ENCODE measurements at regions not wholly inside any gene's neighbourhood (a gene's known extent, or its start where the extent isn't known, plus 50 kb on each side); places are given as distances from the start of the nearest gene placed in this dataset.
"Not testable (repeated sequence)": the region's sequence is repeated elsewhere in the genome, so short reads cannot be mapped to it uniquely, and the experiment has no call there.

DNA sequence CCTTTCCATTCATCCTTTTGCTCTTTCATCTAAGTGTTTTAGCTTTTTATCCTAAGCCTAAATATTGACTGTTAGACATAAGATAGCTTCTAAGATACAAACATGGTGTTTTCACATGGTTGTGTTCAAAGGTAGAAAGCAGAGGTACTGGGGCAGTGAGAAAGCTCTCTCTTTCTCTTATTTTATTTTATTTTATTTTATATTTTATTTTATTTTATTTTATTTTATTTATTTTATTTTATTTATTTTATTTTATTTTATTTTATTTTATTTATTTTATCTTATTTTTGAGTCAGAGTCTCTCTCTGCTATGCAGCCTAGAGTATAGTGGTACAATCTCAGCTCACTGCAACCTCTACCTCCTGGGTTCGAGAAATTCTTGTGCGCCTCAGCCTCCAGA, 287.2 kb downstream of the IKZF2 start:
- no peak for DNase-seq (ENCODE audit: low read depth)

DNA sequence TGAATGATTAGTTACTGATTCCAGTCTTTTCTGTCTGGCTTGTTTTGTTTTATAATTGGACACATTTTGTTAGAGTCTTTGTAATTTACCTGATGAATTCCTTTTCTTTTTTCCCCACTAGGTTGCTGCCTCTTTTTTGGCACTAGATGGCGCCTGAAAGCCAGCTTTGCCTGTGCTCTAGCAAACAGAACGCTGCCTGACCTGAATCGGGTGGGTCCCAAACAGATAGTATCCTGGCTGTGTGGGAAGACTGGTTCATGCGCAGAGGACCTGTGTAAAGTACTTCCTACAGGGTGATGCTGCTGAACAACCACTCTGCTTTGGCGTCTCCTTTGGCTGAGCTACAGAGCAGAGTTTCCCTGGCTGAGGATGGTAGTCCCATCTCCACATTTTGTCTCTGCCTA, 288.2 kb downstream of the IKZF2 start:
- no peak for DNase-seq (ENCODE audit: low read depth)

DNA sequence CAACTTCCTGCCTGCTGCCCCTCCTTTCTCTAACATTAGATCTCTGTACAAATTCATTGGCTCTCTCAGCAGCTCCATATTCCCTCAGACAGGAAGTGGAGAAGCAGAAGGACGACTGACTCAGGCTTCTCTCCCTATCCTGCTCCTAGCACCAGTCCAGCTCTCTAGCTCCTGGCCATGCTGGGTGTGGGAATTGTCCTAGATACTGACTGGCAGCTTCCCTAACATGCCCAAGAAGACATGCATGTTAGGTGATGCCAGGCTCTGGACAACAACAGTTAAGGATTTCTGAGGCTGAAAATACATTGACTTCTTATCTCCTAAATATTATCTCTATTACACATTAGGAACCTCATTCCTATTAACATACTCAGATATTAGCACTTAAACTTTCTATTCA, 292.9 kb downstream of the IKZF2 start:
- DNase-seq (ENCODE audit: low read depth) = no peak

DNA sequence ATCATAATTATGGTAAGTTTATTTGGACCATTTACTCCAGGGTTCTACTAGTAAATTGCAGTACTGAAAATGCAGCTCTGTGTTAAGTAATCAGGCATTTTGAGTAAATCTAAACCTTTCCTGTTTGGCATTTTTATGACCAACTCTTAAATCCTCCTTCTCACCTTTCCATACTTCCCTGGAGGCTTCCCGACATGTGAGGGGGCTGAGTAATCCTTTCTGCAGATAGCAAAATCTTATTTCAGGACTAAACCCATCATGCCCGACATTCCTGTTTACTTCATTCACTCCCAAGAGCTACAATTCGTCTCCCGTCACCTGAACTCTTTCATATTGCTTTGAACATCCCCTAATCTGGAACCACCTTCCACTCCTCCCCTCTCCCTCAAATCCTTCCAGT, 296.6 kb downstream of the IKZF2 start:
- no peak for DNase-seq (ENCODE audit: low read depth)

DNA sequence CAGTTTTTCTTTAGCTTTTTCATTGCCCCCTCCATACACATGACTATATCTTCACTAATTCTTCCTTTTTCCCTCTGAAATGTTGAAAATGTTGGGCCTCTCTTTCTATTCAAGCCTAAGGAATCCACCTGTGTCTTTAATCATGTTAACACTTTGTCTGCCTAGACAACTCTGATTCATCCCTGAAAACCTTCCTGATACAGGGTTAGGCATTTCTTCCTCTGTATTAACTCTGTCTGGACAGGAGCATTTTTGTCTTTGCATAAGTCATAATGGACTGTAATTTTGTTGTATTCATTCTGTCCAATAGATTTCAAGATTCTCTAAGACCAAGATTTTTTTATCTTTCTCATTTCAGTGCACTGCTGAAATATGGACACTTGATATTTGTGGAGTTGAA, 297.3 kb downstream of the IKZF2 start:
- no peak for DNase-seq (ENCODE audit: low read depth)

DNA sequence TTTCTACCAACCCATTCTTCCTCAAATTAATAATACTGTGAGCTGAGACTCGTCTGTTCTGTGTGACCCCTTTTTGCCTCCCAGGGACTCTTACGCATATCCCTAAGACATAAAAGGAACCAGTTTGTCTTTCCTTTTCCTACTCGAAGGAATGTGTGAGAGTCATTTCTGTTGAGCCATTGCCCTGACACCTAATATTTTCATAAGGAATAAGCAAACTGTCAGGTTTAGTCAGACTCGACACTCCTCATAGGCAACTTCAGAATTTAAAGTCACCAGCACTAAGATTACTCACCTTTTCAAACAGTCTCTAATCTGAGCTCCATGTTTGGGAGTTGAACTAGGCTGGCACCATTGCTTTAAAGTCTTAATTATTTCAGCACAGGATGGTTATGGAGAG, 305.5 kb downstream of the IKZF2 start:
- no peak for DNase-seq (ENCODE audit: low read depth)

DNA sequence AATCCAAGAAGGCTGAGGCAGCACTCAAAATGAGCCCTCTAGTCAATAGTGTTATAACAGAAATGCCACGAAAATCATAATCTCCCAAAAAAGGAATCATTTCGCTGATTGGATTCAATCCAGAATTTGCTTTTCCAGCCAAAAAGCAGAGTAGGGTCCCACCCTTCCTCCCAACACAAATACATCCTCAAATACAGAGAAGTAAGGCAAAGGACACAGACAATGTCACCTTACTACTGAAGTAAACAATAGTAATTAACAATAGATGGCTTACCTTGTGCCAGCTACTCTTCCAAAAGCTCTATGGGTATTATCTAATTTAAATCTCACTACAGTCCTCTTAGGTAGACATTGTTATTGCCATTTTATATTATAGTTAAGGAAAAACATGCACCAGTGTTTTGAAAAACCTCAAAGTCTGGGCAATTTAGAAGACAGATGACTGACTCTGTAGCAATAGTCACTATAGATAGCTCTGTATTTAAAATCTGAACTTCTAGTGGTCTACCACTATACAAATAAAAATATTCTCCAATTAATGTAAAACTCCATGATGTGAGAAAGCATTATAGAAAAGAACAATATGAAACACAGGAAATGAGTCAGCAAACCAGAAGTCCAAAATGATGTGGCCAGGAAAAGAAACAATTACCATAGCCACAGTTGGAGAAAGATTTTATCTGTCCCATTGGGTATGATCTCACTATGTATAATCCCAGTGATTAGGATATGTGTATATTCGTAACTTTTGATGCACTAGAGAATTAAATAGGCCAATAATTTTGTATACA, 305.0 kb upstream of the ERBB4 start:
- DNase-seq (ENCODE audit: low read depth) = no peak

DNA sequence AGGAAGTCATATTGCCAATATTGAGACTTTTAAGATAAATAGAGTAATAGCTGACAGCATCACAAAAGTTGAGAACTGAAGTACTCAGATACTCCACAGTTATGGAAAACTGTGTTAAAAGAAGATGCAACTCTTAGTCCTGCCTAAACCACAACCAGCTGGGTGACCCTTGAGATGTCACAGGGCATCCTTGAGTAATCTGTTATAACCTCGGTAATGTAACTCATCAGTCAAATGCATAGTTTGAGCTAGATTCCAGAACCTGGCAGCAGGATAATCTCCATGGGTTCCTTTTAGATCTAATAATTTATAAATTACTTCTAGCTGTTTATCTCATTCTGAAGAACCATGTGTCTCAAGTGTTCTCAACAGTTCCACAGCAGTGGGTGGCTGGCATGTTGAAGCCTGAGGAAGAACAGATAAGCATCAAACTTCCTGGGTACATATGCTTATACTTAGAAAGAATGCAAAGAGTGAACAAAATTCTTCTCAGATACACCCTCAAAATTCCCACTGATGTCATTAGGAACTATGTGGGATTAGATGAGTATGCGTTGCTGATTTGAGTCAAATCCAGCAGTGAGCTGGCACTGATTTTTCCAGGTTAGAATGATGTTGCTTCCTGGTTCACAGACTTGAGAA, 304.1 kb upstream of the ERBB4 start:
- DNase-seq (ENCODE audit: low read depth) = no peak

DNA sequence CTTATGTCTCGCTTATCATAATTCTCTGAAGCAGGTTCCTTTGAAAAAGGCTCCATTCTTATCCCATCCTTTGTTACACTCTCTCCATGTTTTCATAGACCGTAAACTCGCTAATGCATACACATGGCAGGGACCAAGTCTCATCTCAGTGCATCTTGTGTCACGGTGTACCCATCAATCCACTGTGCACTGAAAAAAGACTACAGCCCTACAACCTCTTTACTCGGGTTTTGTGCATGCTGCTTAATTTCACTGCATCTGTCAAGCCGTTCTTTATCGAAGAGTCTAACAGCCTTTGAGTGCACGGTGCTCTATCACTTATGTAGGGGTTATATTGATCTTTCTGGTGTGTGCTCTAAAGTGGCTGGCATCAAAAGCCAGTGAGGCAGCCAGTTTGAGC, 302.9 kb upstream of the ERBB4 start:
- DNase-seq (ENCODE audit: low read depth) = no peak

DNA sequence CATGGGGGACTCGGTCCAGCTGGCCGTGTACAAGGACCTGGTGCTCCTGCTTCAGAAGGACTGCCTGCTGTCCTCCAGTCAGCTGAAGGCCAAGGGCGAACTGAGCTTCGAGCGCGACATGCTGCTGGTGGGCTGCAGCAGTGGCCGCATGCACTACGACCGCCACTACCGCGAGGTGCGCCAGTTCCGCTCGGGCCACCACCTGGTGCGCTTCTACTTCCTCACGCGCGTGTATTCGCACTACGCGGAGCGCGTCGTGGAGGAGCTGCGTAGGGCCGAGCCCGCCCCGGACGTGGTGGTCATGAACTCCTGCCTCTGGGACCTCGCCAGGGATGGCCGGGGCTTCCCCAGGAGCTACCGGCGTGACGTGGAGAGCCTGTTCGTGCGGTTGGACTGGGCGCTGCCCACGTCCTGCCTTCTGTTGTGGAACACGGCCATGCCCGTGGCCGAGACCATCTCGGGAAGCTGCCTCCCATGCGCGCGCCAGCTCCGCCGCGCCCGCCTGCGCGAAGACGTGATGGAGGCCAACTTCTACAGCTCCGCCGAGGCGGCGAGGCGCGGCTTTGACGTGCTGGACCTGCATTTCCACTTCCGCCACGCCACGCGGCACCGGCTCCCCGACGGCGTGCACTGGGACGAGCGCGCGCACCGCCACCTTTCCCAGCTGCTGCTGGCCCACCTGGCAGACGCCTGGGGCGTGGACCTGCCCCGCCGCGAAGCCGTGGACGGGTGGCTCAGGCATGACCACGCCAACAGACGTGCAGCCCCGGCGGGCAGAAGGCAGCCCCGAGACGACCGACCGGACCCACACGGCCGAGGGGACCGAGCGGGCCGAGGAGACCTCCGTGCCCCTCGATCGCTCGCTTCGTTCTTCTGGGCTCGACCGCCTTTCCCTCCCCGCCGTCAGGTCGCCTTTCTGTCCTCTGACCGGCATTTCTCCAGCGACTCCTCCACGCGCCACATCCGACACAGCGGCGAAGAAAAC, 293.9 kb upstream of the ERBB4 start:
- DNase-seq (ENCODE audit: low read depth) = no peak

DNA sequence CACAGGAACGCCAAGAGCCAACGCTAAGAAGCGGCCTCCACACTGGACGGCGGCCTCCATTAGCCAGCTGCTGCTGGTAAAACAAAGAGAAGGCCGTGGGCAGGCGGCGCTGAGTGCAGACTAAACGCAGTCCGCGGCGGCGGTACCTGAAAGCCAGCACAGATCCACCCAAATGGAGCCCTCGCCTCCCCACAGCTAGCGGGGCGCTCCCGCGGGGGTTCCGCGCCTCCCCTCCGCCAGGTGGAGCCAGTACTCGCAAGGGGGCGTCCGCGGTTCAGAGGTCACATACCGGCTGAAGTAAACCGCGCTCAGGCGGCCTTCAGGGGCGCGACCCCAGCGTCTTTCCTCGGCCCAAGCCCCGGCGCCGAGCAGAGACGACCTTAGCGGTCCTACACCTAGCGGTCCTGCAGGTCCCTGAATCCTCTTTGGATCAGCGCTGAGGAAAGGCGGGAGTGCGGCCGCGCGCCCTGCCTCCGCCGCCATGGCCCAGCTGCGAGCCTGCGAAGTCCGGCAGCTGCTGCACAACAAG, 293.1 kb upstream of the ERBB4 start:
- DNase-seq (ENCODE audit: low read depth) = no peak

DNA sequence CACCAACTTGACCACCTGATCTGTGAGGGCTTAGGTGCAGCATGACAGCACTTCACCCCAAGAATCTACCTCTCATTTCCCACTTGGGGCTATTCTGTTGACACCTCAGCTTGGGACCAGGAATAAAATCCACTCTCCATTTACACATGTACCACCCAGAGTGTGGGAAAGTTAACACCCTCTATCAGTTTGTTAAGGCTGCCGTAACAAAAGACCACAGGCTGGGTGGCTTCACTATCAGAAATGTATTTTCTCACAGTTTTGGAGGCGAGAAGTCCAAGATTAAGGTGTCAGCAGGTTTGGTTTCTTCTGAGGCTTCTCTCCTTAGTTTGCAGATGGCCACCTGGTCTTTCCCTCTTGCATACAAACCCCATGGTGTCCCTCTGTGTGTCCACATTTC, 277.7 kb upstream of the ERBB4 start:
- DNase-seq (ENCODE audit: low read depth) = no peak

DNA sequence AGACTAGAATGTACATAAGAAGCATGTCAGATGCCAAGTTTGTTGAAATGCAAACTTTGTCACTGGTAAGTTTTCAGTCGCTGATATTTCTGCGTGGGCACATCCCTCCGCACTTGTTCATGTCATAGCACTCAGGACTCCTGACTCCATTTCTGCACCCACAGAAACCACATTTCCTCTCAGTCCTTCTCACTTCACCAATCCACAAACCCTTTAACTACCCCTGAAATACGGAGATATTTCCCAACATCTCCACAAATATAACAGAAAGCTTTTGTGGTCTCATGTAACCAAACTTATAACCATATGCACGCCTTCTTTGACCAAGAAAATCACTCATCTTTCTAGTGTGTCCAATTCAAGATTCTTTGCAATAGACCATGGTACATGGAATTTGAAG, 276.9 kb upstream of the ERBB4 start:
- DNase-seq (ENCODE audit: low read depth) = no peak

DNA sequence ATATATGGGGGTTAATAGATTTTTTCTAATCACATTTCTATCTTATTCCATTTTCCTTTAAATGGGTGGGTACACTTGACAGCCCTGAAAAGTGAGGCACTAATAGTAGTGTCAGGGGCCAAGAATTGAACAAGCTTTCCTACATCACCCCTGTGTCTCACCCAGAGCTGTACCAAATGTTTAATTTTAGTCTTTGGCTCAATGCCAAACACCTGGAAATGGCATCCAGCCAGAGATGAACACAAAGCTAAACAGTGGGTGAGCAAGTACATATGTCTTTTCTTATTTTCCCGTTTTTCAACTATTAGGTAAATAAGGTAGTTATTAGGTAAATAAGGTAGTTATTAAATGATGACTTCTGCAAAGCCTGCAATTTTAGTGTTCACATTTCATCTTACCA, 276.3 kb upstream of the ERBB4 start:
- DNase-seq (ENCODE audit: low read depth) = no peak

DNA sequence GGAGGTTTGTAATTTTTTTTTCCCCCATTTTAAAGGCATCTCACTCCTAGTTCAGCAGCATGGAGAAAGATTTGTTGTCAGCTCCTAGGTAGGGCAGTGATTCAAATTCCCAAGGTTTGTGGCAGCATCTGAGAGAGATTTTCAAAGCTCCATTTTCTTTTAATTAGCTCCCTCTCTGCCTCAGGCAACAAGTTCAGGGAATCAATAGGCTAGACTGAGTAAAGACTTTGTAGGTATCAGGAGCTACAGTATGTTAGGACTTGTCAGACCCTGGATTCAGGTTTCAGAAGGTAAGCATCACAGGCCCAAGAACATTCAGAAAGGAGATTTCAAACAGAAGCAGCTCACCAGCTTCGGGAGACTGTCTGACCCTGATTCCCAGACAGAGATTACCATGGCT, 273.3 kb upstream of the ERBB4 start:
- no peak for DNase-seq (ENCODE audit: low read depth)

DNA sequence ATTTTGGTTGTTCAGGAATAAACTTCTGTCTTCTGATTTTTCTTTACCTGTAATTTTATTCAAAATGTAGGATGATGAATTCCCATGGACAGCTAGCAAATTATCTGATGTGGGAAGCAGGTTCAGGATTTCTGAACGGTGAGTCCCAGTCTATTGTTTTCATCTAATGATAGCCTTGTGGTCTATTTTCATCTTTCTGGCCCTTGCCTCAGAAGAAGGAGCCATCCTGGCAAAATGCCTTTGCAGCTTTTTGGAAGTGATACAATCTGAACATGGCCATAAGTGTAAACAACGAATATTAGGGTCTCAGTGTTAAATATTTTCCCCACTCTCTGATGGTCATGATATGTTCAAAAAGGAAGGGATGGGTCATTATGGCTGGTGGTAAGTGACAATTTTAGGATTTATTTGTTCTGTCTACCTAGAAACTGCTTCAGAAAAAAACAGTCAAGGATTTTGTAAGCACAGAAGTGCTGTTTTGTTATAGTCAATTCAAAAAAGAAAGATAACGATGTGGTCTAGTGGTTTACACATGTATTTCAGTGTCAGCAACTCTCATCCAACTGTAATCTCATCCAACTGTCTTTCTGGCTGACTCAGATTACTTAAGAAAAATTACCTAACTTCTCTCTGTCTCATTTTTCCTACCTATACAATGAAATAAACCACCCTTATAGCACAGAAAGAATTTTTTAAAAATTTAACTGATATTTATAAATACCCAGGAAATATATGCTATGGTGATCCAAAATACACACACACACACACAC, 272.6 kb upstream of the ERBB4 start:
- no peak for DNase-seq (ENCODE audit: low read depth)

DNA sequence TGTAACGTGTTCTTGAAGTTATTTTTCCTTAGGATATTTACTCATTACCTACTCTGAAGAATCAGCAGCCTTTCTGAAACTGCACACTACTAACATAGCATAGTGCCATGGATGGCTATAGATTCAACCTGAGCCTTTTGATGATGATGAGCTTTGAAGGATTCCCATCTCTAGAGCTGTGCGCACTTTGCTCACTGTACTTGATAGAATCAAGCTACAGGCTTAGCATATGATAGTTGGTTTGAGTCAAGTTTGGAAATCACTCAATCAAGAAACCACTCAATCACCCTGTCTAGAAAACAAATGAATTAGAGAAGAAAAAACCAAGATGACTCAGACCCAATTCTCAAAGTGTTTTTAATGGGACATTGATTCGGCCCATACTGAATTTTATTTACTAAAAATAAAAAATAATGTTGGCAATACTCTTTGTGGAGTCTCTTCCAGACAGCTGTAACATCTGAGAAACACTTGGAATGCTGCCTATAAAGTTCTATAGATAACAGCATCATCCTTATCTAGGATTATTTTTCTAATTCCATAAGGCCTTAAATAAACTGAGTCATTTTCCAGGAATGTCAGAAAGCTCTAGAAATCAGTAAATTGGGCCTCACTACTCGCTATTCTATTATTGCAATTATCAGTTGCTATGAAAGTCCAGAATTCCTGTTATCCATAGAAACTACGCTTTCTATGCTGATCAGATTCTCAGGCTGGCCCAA, 259.0 kb upstream of the ERBB4 start:
- no peak for DNase-seq (ENCODE audit: low read depth)

DNA sequence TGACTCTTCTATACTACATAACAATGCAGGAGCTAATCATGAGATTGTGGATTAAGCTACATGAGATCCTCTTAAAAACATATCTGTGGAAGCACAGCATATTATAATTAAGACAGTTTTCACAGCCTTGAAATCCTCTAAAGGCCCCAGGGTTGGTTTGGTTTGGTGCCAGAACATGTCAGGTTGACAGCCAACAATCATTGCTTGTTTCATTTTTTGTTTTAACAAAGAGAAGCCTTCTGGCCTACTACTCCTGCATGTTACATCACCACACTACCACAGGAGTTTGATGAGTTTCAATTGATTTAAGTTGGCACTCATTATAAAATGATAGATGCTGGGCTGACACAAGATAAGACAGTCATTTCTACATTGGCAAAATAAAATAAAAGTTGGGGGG, 255.9 kb upstream of the ERBB4 start:
- DNase-seq (ENCODE audit: low read depth) = no peak

DNA sequence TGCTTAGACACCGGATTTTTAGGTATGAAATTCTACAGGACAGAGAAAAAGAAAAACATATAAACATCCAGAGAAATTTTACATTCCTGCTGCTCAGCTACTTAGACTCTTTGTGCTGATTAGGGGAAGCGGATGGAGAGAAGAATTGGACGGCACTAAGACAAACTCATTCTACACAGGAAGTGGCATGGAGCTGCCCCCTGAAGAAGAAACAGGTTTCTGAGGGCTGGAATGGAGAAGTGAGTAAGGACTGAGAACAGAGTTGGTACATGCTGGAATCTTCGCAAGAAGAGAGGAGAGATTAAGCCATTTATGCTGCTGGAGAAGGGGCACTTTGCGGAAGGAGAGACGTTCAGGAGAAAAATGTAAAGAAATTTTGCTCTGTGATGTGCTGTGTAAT, 253.0 kb upstream of the ERBB4 start:
- no peak for DNase-seq (ENCODE audit: low read depth)

DNA sequence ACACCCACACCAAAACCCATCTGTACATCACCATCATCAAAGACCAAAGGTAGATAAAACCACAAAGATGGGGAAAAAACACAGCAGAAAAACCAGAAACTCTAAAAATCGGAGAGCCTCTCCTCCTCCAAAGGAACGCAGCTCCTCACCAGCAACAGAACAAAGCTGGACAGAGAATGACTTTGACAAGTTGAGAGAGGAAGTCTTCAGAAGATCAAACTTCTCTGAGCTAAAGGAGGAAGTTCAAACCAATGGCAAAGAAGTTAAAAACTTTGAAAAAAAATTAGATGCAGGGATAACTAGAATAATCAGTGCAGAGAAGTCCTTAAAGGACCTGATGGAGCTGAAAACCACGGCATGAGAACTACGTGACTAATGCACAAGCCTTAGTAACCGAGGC, 247.5 kb upstream of the ERBB4 start:
- DNase-seq (ENCODE audit: low read depth) = not testable (repeated sequence)

DNA sequence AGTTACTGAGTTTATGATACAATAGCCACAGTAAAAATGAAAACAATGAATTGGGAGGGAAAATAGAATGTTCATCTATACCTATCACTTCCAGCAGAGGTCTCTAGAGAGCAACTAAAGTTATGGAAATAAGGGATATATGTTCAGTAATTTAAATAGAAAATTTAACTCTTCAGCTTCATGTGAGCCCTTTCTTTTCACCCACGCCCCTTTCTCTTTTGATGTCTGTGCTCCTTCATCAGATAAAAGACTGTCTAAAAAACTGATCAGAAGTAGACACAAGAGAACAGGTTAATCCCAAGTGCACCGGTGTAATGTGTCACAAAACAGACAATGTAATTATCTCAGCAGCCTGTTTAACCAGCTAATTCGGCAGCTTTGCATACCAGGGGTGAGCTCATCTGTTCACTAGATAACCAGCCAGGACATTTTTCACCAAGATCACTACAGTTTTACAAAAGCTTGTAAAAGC, 238.5 kb upstream of the ERBB4 start:
- DNase-seq (ENCODE audit: low read depth) = no peak

Data from stimulated activated CD4-positive, alpha-beta T cell treated with anti-CD3 and anti-CD28 coated beads, Interleukin-2, amount 100 ng/mL, for 4 hours (primary cell).